ENCODE measurements at regions not wholly inside any gene's neighbourhood (a gene's known extent, or its start where the extent isn't known, plus 50 kb on each side); places are given as distances from the start of the nearest gene placed in this dataset.

DNA sequence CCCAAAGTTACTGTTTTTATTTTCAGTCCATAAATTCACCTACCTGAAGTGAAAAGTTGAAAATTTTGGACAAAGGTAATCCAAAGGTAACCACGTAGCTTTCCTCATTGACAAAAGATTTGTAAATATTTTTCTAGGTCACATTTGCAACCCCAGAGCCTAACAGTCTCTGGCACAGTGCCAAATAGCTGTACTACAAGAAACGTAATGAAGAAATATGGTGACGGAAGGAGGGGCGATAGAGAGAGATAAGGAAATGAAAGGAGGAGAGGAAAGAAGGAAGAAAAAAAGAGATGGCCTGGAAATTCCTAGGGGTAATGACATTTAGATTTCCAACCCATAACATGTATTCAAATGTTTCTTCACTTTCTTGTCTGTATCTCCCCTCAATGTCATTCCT is 159.4 kb downstream of the BARHL2 start:
- no peak for TF ChIP-seq POLR2A (IDR thresholded peaks at IDR 0.05; ENCODE audit: low read depth, low read length)
- no peak for TF ChIP-seq TAF1 (IDR thresholded peaks at IDR 0.05; ENCODE audit: borderline replicate concordance, low read depth, low read length)

Measured in GM12892 (cell line).